ENCODE measurements at regions not wholly inside any gene's neighbourhood (a gene's known extent, or its start where the extent isn't known, plus 50 kb on each side); places are given as distances from the start of the nearest gene placed in this dataset.

DNA sequence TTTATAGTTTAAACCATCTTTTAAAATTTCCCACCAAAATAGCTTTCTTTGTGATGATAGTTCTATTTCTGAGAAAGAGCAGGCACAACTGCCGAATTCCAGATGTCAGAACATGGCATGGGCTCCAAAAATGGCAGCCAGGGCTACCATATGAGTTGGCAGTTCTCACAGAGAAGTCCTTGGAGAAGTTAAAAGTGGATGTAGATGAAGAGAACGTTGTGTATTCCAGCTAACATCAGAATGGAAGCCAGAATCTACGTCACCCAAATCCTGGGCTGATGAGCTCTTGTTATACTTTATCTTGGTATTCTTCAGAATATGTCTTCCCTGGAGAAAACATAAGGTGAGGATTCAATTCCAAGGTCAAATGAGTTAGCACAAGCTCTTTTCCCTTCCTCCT is 66.9 kb upstream of the BASP1 start:
- TF ChIP-seq, protein P1, sequence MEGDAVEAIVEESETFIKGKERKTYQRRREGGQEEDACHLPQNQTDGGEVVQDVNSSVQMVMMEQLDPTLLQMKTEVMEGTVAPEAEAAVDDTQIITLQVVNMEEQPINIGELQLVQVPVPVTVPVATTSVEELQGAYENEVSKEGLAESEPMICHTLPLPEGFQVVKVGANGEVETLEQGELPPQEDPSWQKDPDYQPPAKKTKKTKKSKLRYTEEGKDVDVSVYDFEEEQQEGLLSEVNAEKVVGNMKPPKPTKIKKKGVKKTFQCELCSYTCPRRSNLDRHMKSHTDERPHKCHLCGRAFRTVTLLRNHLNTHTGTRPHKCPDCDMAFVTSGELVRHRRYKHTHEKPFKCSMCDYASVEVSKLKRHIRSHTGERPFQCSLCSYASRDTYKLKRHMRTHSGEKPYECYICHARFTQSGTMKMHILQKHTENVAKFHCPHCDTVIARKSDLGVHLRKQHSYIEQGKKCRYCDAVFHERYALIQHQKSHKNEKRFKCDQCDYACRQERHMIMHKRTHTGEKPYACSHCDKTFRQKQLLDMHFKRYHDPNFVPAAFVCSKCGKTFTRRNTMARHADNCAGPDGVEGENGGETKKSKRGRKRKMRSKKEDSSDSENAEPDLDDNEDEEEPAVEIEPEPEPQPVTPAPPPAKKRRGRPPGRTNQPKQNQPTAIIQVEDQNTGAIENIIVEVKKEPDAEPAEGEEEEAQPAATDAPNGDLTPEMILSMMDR (IDR thresholded peaks at IDR 0.05): no peak
- no peak for TF ChIP-seq POLR2A (IDR thresholded peaks at IDR 0.05)
